ENCODE measurements at regions not wholly inside any gene's neighbourhood (a gene's known extent, or its start where the extent isn't known, plus 50 kb on each side); places are given as distances from the start of the nearest gene placed in this dataset.

DNA sequence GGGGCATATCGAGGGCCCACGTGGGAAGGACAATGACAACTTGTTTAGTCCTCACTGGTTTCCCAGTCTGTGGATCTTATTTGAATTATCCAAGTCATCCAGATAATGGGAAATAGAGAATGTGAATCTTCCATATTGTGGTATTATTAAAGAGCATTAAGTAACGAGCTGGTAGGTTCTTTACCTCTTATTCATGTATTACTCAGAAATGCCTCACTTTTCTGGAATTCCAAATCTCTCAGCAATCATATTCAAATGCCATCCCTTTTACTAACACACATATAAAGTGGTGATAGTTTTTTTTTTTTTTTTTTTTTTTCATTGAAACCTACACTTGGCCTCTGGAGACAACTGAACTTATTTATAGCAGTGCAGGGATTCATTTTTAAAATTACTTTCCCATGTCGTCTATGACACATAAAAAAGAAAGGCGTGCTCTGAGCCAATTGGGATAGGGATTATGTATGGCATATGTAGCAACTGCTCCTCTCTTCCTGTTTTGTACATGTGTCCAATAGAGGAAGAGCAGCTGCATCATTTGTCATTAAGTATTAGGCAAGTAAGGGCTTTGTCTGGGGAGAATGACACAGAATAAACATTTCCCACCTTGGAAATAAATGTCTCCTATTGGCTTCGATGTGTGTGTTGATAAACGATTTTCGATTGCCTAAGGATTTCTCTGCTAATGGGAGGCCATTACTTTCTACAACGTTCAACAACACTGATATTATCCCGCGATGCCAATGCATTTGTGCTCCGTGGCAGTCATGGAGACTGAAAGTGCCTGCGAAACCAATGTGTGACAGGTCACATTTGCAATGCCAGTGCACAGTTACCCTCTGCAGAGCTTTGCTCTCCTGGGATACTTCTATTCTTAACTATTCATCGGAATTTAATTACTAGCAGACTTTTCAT lies 78.6 kb upstream of the IFNG-AS1 start:
- peak; percentile 90 for DNase-seq (ENCODE audit: low read depth)

DNA sequence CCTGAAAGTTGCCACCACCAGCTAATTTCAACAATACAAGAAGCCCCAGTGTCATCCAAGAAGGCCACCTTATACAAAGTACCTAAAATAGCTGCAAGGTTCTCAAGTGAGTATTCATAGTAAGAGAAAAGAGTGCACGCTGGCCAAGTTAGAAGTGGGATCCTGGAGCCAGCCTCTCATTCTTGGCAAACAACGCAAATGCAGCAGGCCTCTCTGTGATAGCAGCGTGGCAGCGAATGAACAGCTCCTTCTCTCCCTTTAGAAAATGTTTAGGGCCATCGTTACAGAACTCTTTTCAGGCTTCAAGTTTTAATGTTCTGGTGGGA lies 78.0 kb upstream of the IFNG-AS1 start:
- DNase-seq (ENCODE audit: low read depth): no peak

DNA sequence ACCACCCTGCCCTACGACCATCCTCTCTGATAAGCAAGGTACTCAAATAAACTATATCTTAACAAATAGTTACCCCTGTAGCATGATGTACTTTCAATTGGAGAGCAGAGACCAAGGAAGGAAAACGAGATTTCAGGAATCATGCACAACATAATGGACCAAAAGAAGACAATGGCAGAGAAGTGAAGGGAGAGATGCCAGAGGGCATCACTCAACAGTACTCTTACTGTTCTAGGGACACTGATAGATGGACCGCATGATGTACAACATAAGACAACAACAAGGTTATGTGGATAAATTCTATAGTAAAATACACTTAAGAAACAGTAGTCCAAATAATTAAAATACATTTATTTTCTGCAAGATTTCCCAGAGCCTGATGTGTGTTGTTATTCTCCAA lies 77.5 kb upstream of the IFNG-AS1 start:
- DNase-seq (ENCODE audit: low read depth): no peak

DNA sequence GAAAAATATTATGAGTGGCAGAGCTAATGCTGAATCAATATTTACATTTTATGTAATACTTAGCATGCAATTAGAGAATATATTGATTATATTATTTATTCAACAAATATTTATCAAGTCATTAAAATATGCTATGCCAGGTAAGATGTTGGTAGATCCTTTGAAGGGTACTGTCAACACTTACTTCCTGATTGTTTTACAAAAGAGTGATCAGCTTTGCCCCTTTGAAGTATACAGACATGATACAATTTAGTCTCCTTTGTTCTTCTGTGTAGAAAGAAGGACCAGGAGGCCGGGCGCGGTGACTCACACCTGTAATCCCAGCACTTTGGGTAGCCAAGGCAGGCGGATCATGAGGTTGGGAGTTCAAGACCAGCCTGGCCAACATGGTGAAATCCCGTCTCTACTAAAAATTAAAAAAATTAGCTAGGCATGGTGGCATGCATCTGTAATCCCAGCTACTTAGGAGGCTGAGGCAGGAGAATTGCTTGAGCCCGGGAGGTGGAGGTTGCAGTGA lies 73.9 kb upstream of the IFNG-AS1 start:
- DNase-seq (ENCODE audit: low read depth): no peak

DNA sequence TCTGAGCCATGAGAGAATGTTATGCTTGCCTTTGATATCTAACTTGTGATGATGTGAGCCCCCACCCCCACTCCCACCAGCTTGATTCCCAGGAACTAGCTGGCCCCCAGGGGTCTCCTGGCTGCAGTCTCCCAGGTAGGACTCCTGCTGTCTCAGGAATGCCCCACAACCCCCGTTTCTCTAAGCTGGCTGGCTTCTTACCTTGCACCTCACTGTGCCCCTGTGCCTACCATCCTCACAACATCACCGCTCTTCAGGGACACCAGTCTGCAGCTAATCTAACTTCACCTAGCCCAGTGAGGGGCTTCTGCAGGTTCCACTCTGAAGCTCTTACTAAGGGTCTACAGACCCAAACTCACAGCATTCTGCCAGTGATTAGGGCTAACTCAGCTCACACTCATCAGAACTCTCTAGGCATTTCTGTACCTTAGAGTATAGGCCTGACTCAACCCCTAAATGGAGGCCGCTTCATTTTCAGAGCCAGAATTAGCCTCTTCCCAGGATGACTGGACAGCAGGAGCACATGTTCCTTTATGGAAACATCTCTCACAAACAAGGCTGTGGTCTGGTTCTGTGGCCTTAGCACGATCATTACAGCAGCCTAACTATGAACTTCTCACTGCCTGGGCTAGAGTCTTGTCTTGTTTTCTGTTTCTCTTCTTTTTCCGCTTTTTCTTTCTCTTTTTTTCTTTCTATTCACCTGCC lies 72.8 kb upstream of the IFNG-AS1 start:
- DNase-seq (ENCODE audit: low read depth): no peak

DNA sequence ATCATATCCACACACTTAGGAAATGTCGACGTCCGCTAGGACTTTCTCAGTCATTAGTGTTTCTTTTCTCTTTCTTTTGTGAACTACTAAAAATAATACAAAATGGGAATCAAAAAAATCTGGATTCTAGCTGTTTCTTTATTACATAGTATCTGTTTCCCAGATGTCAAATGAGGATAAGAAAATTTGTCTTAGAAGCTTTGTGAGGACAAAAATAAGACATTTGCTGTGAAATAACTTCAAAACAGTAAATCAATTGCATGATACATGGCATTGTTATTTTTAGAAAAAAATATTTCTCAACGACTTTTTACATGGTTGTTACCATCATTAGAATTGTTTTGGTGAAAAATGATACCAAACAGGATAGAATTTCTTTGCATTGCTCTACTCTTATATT lies 71.4 kb upstream of the IFNG-AS1 start:
- no peak for DNase-seq (ENCODE audit: low read depth)

DNA sequence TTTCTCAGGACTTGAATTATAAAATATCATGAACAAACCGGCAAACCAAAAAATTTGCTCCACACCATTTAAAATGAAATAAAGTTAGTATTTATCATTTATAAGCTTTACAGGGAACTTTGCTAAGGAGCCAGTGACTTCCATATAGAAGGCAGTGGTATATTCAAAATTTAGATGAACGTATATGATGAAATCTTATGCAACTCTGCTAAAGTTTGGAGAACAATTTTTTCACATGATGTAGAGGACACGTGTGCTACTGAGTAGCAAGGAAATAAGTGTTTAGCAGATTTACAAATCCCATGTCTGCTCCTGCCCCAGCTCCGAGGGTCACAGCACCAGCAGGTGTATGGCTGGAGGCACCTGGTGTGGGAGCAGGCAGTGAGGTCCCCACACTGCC lies 70.8 kb upstream of the IFNG-AS1 start:
- DNase-seq (ENCODE audit: low read depth): no peak

DNA sequence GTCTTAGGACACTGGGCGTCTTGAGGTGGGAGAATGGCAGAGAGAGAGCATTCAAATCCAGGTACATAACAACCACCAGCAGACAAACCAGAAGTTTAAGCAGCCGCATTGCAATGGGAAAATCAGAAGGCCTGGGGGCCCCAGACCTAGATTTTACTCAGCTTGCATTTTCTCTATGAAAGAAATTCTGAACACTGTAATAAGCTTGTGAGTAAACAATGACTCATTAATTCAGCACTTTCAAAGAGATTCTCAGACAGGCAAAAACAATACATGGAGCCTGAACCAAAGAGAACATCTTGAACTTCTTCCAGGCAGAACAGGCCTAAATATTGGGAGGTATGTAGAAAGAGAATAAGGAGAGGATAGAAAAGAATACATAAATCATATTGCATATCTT lies 69.8 kb upstream of the IFNG-AS1 start:
- DNase-seq (ENCODE audit: low read depth): peak; percentile 20

DNA sequence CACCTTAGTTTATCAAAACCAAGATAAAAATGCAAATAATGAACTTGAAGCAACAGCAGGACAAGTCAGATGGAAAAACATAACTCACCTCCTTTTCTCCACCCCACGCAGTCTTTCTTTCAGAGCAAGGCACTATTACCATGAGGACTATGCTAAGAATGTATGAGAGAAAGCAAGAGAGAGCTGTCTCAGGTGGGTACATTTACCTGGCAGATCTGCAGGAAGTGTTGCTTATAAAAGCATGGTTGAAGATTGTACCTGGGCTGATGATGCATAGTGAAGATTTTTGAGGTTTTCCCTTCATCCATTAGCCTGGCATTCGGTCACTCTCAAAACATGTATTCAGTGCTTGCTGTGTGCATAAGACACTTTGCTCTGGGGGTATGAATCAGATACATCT lies 68.8 kb upstream of the IFNG-AS1 start:
- no peak for DNase-seq (ENCODE audit: low read depth)

DNA sequence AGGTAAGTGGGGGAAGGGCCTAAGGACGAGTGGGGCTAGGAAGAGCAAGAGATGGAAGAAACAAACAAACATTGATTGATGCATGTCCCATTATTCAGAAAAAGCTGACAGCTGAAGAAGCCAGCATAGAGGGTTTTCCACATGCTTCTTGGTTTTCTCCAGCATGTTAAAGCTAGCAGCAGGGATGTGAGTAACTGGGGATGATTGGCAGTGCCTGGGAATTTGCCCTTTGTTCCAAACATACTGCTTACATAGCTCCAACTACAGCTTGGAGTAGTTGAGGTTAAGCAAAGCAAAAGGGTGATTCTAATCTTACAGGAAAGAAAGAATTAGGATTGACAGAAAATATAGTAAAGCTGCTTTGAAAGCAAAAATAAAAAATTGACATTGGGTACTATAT lies 68.0 kb upstream of the IFNG-AS1 start:
- no peak for DNase-seq (ENCODE audit: low read depth)

DNA sequence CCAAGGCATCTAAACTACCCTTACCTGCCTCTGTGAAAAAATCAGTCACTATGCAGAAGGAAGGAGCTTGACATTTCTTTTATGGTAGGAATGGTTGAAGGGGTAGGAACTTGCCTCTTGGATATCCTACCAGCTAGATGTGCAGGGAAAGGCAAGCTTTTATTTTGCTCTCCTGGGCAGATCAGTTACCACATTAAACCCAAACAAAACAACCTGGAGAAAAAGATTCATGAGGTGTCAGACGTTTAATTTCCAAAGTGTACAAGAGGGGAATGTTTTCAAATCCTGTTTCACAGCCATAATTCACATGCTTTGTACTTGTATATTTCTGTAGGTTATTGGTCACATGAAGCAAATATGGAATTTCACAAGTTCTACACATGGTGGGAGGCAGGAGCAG lies 67.0 kb upstream of the IFNG-AS1 start:
- no peak for DNase-seq (ENCODE audit: low read depth)

DNA sequence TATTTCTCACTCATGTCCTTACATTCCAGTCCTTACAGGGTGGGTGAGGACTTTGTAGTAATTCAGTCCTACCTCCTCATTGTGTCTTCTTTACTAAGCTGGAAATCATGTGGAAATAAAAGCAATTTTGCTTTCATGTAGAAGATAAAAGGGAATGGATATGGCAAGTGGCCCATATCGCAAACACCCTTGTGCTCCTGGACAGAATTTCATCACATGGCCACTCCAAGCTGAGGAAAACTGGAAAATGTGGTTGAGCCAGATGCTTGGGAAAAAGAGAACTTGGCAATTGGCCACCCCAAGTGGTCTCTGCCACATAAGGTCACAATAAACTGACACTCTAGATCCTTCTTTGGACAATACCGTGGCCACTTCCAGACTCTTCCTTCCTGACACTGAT lies 64.2 kb upstream of the IFNG-AS1 start:
- DNase-seq (ENCODE audit: low read depth): no peak

DNA sequence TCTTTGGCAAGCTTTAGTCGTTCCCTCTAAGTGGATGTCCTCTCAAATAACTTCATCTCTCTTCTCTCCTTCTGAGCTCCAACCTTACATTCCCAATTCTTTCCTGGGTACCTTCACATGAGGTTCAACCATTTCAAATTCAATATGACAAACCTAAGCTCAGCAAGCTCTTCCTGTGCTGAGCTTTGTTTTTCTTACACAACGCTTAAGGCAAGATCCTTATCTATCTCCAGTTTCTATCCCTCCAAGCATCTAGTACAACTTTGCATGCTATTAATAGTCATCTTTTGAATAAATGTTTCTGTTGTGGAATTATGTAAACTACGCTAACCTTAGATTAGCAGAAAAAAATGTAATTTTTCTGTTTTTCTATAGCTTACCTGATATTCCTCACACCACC lies 63.7 kb upstream of the IFNG-AS1 start:
- peak; percentile 24 for DNase-seq (ENCODE audit: low read depth)

DNA sequence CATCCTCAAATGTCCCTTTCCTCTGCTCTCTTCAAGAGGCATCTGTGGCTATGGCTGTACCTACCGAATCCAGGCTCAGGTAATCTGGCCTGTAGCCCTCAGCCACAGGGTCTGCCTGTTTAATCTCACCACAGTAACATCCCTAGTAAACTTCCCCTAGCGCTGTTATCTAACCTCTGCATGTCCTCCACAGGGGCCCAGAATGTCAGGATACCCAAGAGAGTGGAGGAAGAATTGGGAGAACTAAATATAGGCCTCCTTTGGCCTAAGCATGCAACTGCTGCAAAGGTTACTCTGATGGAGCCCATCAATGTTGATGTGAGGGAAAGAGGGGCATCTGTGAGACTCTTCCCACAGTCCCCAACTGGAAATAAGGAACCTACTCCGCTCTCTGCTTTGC lies 63.2 kb upstream of the IFNG-AS1 start:
- DNase-seq (ENCODE audit: low read depth): no peak

DNA sequence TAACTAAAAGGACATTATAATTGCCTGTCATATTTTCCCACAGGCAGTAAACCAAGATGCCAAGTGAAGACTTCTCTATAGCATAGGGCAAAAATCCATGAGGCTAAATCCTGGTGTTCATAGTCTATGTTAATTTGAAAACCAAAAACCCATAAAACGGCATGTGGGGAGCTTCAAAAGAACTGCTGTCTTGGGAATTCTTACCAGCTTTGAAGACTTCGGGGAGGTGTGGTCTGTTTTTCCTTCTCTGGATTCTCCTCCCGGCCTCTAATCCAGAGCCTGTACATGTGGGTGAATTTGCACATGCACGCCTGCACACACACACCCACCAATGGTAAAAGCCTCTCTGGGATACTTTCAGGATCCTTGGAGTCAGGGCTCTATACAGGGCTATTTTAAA lies 61.9 kb upstream of the IFNG-AS1 start:
- no peak for DNase-seq (ENCODE audit: low read depth)

DNA sequence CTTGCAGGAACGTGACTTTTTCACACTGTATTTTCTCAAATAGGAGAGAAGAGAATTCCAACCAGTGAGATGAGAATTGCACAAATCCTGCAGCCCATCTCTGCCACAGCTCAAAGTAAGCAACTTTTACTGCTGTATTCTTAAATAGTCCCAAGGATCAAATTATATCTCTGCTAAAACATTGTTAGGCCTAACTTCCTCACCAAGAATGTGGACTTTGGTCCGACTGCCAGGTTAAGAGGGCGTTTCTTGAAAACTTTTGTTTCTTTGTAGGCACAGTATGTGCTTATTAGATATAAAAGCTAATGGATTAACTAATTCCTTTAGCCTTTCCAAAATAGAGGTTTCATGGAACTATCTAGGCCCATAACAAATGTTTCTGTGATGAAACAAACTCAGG lies 61.4 kb upstream of the IFNG-AS1 start:
- no peak for DNase-seq (ENCODE audit: low read depth)

DNA sequence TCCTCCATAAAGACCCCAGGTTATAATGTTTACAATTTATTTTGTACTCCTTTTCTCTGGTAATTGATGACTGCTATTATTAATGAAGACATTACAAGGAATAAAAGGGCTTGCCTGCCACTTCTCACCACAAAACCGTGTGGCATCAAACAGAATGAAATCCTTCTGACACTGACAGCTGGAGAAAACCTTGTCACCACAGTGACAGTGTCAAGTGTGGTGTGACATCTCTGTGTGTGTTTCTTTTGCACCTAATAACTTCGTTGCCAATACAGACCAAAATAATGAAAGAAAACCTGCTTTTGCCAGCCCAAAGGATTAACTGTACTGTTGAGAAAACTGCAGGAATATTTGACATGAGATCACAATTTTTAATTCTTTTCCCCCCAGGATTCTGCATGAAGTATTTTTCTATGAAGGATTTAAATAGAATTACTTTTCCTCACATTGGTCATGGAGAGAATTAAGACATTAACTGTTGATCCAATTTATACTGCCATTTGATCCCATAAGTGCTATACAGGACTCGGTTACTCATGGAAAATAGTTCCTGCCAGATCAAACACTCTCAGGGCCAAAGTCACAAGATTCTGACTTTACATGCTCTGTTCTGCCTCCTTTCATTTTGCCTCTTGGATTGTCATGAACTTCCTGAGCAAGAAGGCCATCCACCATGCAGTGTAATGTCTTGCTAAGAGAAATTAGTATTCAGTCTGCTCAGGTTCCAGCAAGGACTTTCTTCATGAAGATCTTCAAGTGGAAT lies 60.4 kb upstream of the IFNG-AS1 start:
- no peak for DNase-seq (ENCODE audit: low read depth)

DNA sequence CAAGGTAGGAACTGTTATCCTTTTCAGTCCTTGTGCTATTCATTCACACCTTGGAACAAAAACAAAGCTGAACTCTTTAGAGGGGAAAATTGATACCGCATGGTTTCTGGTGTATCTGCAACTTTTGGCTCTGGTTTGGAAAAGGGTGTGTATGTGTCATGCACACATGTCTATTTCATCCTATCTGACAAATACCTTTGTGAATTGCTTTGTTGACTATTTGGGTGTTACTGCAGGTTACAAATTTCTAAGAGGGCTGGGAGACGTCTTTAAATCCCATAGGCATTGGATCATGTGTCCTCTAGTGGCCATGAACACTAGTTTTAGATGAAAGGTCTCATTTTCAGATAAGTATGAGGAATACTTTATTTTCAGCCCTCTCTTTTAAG lies 59.9 kb upstream of the IFNG-AS1 start:
- DNase-seq (ENCODE audit: low read depth): no peak

DNA sequence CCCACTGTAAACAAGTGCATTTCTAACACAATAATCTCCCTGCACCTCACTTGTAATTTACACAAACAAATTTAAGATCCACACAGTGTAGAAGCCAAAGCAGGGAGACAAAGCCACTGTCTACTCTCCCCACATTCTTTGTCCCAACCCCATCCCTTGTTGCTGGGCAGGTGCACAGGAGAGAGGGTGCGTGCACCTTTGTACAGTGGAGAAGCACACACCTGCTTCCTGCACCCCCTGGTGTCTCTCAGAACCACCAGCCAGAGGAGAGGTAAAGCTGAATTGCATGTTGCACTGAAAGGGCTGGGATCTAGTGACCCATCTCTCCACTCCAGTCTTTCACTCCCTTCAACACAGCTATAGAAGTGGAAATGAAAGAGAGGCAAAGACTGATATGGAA lies 51.4 kb upstream of the IFNG-AS1 start:
- no peak for DNase-seq (ENCODE audit: low read depth)
